ENCODE measurements at regions not wholly inside any gene's neighbourhood (a gene's known extent, or its start where the extent isn't known, plus 50 kb on each side); places are given as distances from the start of the nearest gene placed in this dataset.

DNA sequence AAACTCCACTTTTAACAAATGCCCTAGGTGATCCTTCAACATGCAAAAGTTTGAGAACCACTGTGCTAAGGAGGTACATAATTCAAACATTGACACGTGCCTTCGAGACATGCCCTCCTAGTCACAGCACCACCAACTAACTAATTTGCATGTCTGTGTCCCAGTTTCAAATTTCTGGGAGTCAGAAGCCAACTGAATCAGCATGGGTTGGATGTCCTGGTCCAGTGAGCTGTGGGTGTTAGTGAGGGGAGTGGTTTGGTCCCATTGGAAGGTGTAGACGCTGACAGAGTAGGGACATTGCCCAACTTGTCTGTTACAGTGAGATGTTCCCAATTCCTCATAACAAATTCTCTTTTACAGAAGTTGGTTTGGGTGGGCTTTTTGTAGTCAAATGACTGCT lies 67.3 kb upstream of the ADPGK start:
- no peaks in the 10 kb centered on the region for H3K79me1 ChIP-seq (ENCODE audit: insufficient read depth, low read depth, low read length, poor library complexity, severe bottlenecking)
- Mint-ChIP-seq H3K27me3 (ENCODE audit: low read depth) (peaks cover 41% of the 10 kb centered on the region), H3K36me3 (ENCODE audit: insufficient read depth in 1 of 3, low read depth in 3 of 3) (no peaks in the 10 kb centered on the region), H3K4me1 (peaks cover 42 to 46% of the 10 kb centered on the region in 2 experiments), H3K4me3 (no peak overlapping the region), H3K9me3 (no peaks in the 10 kb centered on the region; a peak in 1 of 5 replicates), H3K27ac (no peak overlapping the region)
- H3K18ac ChIP-seq (ENCODE audit: insufficient read length, low read depth, low read length) = no peak overlapping the region
- no peak overlapping the region for H3K56ac ChIP-seq (ENCODE audit: insufficient read length, low read depth, low read length)
- no peaks in the 10 kb centered on the region for H3K9me3 ChIP-seq (ENCODE audit: control insufficient read depth, low read depth, low read length)
- no peak overlapping the region for H4K5ac ChIP-seq (ENCODE audit: insufficient read length, low read depth, low read length)
- H4K8ac ChIP-seq (replicated peaks; ENCODE audit: insufficient read length, low read depth, low read length) = no peak overlapping the region
- no peak overlapping the region for H2BK20ac ChIP-seq (ENCODE audit: low read depth, low read length, poor library complexity, severe bottlenecking)
- H3T11ph ChIP-seq (ENCODE audit: low read length) = no peak overlapping the region
- no peak overlapping the region for H3K4me2 ChIP-seq (ENCODE audit: insufficient read depth, insufficient read length, low read length)
- no peak overlapping the region for H2AK5ac ChIP-seq (ENCODE audit: insufficient read length, low read length)
- H2BK120ac ChIP-seq (ENCODE audit: low read depth, low read length, poor library complexity, severe bottlenecking) = no peak overlapping the region
- no CpG with 5 or more reads among the region's 3 CpGs for WGBS (ENCODE audit: extremely low coverage, insufficient read length, low lambda C conversion rate)
- no peaks in the 10 kb centered on the region for H3K23me2 ChIP-seq (ENCODE audit: insufficient read length, low read depth, low read length, poor library complexity, severe bottlenecking)
- H3K4ac ChIP-seq (ENCODE audit: low read depth, low read length) = no peak overlapping the region
- H4K20me1 ChIP-seq (ENCODE audit: control insufficient read depth, insufficient read depth, insufficient read length) = no peaks in the 10 kb centered on the region
- H2BK5ac ChIP-seq (ENCODE audit: insufficient read length, low read length) = no peak overlapping the region
- H3K27ac ChIP-seq (ENCODE audit: insufficient read length, low read depth, low read length) = no peak overlapping the region
- no peak overlapping the region for H2BK15ac ChIP-seq (ENCODE audit: low read depth, low read length)
- no peak for DNase-seq
- no peak overlapping the region for H4K91ac ChIP-seq (ENCODE audit: insufficient read length, low read depth, low read length)
- TF ChIP-seq, protein P1, sequence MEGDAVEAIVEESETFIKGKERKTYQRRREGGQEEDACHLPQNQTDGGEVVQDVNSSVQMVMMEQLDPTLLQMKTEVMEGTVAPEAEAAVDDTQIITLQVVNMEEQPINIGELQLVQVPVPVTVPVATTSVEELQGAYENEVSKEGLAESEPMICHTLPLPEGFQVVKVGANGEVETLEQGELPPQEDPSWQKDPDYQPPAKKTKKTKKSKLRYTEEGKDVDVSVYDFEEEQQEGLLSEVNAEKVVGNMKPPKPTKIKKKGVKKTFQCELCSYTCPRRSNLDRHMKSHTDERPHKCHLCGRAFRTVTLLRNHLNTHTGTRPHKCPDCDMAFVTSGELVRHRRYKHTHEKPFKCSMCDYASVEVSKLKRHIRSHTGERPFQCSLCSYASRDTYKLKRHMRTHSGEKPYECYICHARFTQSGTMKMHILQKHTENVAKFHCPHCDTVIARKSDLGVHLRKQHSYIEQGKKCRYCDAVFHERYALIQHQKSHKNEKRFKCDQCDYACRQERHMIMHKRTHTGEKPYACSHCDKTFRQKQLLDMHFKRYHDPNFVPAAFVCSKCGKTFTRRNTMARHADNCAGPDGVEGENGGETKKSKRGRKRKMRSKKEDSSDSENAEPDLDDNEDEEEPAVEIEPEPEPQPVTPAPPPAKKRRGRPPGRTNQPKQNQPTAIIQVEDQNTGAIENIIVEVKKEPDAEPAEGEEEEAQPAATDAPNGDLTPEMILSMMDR (conservative IDR thresholded peaks at IDR 0.05) = no peak
- no peak overlapping the region for H3K14ac ChIP-seq (ENCODE audit: insufficient read depth, low read length)
- H3K79me2 ChIP-seq (ENCODE audit: insufficient read depth, low read length) = no peaks in the 10 kb centered on the region
- no peak overlapping the region for H2AFZ ChIP-seq (ENCODE audit: low read length)
- H3K4me1 ChIP-seq (ENCODE audit: insufficient read depth, low read length) = peaks cover 12% of the 10 kb centered on the region; the same call in 1 of the 2 replicates
- no peak overlapping the region for H3K9ac ChIP-seq (ENCODE audit: extremely low read depth, insufficient read length, low read length)
- no peak overlapping the region for H2BK12ac ChIP-seq (ENCODE audit: insufficient read length, low read depth, low read length)
- no peaks in the 10 kb centered on the region for H3K27me3 ChIP-seq (ENCODE audit: insufficient read depth, low read length)
- H3K23ac ChIP-seq (ENCODE audit: insufficient read length, low read depth, low read length) = no peak overlapping the region
